GM23338 (cell line): ENCODE measurements at regions not wholly inside any gene's neighbourhood (a gene's known extent, or its start where the extent isn't known, plus 50 kb on each side); places are given as distances from the start of the nearest gene placed in this dataset.

Experiments used
- CTCF ChIP-seq, 2 experiments: fragments of 200-600 bp in 1 of 2; sonication (generic) in 1 of 2; conservative IDR thresholded peaks; 2 replicates each; pipeline versions ENCODE4 v1.5.1 to v1.6.1; 2016 to 2017; ENCODE audit warnings: antibody characterized with exemption in 2 of 2, low read depth in 2 of 2, mild to moderate bottlenecking in 2 of 2, moderate library complexity in 1 of 2
- EZH2phosphoT487 ChIP-seq: fragments of 200-600 bp; sonication (generic); IDR thresholded peaks from one replicate; pipeline ENCODE4 v1.8.1; 2018; ENCODE audit warnings: antibody characterized with exemption; ENCODE audit not compliant: unreplicated experiment
- POLR2AphosphoS5 ChIP-seq: IDR thresholded peaks from 2 replicates; pipeline ENCODE4 v1.6.1; 2016; ENCODE audit warnings: antibody characterized with exemption, low read depth
- REST ChIP-seq: IDR thresholded peaks from one replicate; pipeline ENCODE4 v1.6.1; 2018; ENCODE audit warnings: antibody characterized with exemption; ENCODE audit not compliant: unreplicated experiment

DNA sequence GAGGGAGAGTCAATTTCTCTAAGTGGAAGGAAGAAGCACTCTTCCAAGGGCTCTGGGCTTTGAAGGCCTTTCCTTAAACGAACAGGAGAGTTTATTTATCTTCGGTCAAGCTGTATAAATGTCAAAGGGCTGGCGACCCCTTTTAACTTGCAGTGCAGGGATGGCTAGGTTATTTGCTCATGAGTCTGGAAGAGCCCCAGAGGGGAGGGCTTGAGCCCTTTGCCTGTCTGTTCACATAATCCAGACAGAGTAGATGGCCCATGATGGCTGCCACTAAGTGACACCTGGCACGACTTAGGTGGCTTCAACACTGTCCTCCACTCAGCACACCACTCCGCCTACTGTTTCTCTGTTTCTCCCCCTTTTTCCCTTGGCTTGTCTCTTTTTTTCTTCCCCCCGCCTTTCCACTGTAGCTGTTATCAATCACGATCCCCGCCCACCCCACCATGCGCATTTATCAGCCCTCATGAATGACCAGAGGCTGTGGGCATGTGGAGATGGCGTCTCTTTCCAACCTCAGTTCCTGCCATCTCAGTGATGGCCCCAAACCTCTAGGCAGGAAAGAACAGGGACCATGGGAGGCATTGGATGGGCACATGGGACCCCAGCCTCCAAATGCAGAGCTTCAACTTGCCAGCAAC is 408.7 kb upstream of the TNRC6C start:
- TF ChIP-seq CTCF (conservative IDR thresholded peaks at IDR 0.05; ENCODE audit: low read depth in 2 of 2) = no peak
- TF ChIP-seq POLR2AphosphoS5 = no peak
- no peak for TF ChIP-seq REST
- no peak for TF ChIP-seq EZH2phosphoT487
